Stimulated activated naive CD8-positive, alpha-beta T cell treated with anti-CD3 and anti-CD28 coated beads, Interleukin-15, Interleukin-2, amounts not matched to agents 100 U/mL and 50 U/mL, for 24 hours (primary cell): ENCODE measurements at regions not wholly inside any gene's neighbourhood (a gene's known extent, or its start where the extent isn't known, plus 50 kb on each side); places are given as distances from the start of the nearest gene placed in this dataset.

ENCODE experiments used
- ATAC-seq: fragments of 150-1000 bp; cut with Tn5 transposase; one replicate; pipeline ENCODE4 v1.10.0; 2021
- DNase-seq: peaks from one replicate; pipeline ENCODE4 v3.0.0; 2021

DNA sequence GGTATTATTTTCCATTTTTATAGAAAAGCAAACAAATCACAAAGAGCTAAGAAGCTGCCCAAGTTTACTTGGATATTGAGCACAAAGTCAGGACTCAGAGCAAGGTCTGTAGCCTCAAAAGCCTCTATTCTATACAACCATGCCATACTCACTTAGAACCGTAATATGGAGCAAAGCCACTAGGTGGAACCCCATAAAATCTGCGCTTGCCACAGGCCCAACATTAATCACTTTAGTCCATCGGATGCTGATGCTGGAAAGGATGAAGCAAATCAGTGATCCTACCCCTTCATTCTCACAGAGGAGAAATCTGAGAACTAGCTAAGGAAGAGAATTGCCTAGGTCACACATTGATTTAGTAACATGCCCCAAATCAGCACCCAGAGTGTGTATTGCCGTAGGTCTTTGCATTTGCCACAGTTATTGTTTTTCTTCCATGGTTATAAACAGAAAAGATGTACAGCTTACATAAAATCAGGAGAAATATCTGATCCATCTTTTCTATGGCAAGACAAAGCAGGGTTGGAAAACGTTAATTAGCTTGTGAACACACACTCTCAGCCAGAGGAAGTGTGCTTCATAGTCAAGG lies 56.7 kb upstream of the RAB38 start:
- DNase-seq, result no peak
- peak; percentile 55 for ATAC-seq

DNA sequence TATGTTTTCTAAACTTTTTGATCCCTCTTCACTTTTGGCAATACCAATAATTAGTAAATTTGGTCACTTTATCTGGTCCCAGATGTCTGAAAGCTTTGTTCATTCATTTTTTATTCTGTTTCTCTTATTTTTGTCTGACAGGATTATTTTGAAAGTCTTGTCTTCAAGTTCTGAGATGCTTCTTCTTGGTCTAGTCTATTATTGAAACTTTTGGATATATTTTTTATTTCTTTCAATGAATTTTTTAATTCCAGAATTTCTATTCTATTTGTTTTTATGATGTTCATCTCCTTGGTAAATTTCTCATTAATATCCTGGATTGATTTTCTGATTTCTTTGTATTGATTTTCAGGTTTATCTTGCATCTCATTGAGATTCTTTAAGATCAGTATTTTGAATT lies 54.1 kb upstream of the RAB38 start:
- DNase-seq (no peak), ATAC-seq (no peak)
